Ascending aorta (tissue), 2 donors: ENCODE measurements at regions not wholly inside any gene's neighbourhood (a gene's known extent, or its start where the extent isn't known, plus 50 kb on each side); places are given as distances from the start of the nearest gene placed in this dataset.

Experiments used
- DNase-seq, 2 donors: peaks; one replicate each; pipeline ENCODE4 v3.0.0-alpha.2; 2019; ENCODE audit warnings: low spot score in 2 of 2
- H3K27ac ChIP-seq, 2 donors: fragments of 200-600 bp; sonication (generic); one replicate each; pipeline ENCODE4 v1.5.1; 2016 to 2017; ENCODE audit warnings: mild to moderate bottlenecking in 1 of 2
- H3K27me3 ChIP-seq: fragments of 200-600 bp; sonication (generic); one replicate; pipeline ENCODE4 v1.5.1; 2017
- H3K36me3 ChIP-seq, 2 donors: fragments of 200-600 bp; sonication (generic); one replicate each; pipeline ENCODE4 v1.5.1; 2016
- H3K4me1 ChIP-seq, 2 donors: fragments of 200-600 bp; sonication (generic); one replicate each; pipeline ENCODE4 v1.5.1; 2016 to 2017; ENCODE audit warnings: mild to moderate bottlenecking in 1 of 2
- H3K4me3 ChIP-seq, 2 donors: fragments of 200-600 bp; sonication (generic); one replicate each; pipeline ENCODE4 v1.5.1; 2016 to 2017; ENCODE audit warnings: mild to moderate bottlenecking in 1 of 2
- H3K9me3 ChIP-seq, 2 donors: fragments of 200-600 bp; sonication (generic); one replicate each; pipeline ENCODE4 v1.5.1; 2016
- CTCF ChIP-seq, 3 experiments: fragments of 200-600 bp in 2 of 3; fragments of 450-650 bp in 1 of 3; sonication (generic) in 2 of 3; IDR thresholded peaks; one replicate each; pipeline ENCODE4 v1.5.1; 2016 to 2019; ENCODE audit warnings: antibody characterized with exemption in 3 of 3, mild to moderate bottlenecking in 1 of 3, moderate library complexity in 1 of 3
- intact Hi-C: fragments of 100-400 bp; cut with DNase I; formaldehyde crosslinking; loops from one replicate; pipeline ENCODE4 v1.15.1; 2023

DNA sequence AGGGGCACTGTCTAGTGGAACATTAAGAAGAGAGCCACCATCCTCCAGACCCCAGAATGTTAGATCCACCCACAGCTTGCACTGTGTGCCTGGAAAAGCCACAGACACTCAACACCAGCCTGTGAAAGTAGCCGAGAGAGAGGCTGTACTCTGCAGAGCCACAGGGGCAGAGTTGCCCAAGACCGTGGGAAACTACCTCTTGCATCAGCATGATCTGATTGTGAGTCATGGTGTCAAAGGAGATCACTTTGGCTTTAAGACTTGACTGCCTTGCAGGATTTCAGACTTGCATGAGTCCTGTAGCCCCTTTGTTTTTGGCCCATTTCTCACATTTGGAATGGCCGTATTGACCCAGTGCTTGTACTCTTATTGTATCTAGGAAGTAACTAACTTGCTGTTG, 115.9 kb upstream of the CCDC179 start:
- DNase-seq, result no peak
- no peak for TF ChIP-seq CTCF (IDR thresholded peaks at IDR 0.05)

GRCh38 chr11:22982903-22983302, 122.6 kb upstream of the CCDC179 start:
- Histone ChIP-seq H3K4me1 (no peaks in the 10 kb centered on the region), H3K36me3 (no peaks in the 10 kb centered on the region), H3K4me3 (no peak overlapping the region), H3K9me3 (no peaks in the 10 kb centered on the region), H3K27me3 (no peaks in the 10 kb centered on the region), H3K27ac (no peak overlapping the region)
- intact Hi-C loops, result no loop called here
- no peak for TF ChIP-seq CTCF (IDR thresholded peaks at IDR 0.05)
- DNase-seq, result no peak

More for the DNA sequence above, 115.9 kb upstream of the CCDC179 start:
- Histone ChIP-seq H3K9me3 (no peaks in the 10 kb centered on the region), H3K4me3 (no peak overlapping the region), H3K27ac (no peak overlapping the region), H3K4me1 (no peaks in the 10 kb centered on the region), H3K27me3 (no peaks in the 10 kb centered on the region), H3K36me3 (no peaks in the 10 kb centered on the region)
- intact Hi-C loops, result no loop called here

- no peak for TF ChIP-seq CTCF (IDR thresholded peaks at IDR 0.05)
- DNase-seq, result no peak
- no peaks in the 10 kb centered on the region for H3K4me1 ChIP-seq
- no peaks in the 10 kb centered on the region for H3K9me3 ChIP-seq
- H3K27me3 ChIP-seq, result no peaks in the 10 kb centered on the region
- no peaks in the 10 kb centered on the region for H3K36me3 ChIP-seq
- intact Hi-C loops, result no loop called here
- no peak overlapping the region for H3K4me3 ChIP-seq
- no peak overlapping the region for H3K27ac ChIP-seq
Observed at GRCh38 chr11:22984045-22984444, 123.8 kb upstream of the CCDC179 start.

DNA sequence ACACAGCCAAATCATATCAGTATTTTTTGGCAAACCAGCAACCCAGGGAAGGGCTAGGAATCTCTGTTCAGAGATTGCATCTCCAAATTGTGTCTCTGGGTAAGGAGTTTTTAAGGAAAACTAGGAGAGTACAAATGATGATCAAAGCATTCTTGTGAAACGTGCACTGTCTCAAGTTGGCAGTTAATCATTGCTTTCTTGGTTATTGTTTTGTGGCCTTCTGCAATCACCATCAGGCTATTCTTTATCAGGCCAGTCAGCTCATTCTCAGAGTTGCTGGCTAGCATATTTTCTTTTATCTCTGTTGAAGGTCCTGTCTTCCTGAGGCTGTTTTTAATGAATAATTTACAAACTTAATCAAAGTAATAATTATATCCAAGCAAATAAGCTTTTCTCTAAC, 129.1 kb upstream of the CCDC179 start:
- no peak overlapping the region for H3K4me3 ChIP-seq
- intact Hi-C loops, result no loop called here
- no peaks in the 10 kb centered on the region for H3K27me3 ChIP-seq
- no peak for TF ChIP-seq CTCF (IDR thresholded peaks at IDR 0.05)
- no peaks in the 10 kb centered on the region for H3K4me1 ChIP-seq
- H3K9me3 ChIP-seq, result peaks cover 0 to 11% of the 10 kb centered on the region in 2 donors
- H3K27ac ChIP-seq, result no peak overlapping the region
- no peaks in the 10 kb centered on the region for H3K36me3 ChIP-seq
- no peak for DNase-seq

GRCh38 chr11:22991196-22991595, 130.9 kb upstream of the CCDC179 start:
- peaks cover 0 to 11% of the 10 kb centered on the region in 2 donors for H3K9me3 ChIP-seq
- H3K27ac ChIP-seq, result no peak overlapping the region
- intact Hi-C loops, result no loop called here
- H3K4me3 ChIP-seq, result no peak overlapping the region
- no peaks in the 10 kb centered on the region for H3K36me3 ChIP-seq
- no peak for TF ChIP-seq CTCF (IDR thresholded peaks at IDR 0.05)
- no peak for DNase-seq
- H3K4me1 ChIP-seq, result no peaks in the 10 kb centered on the region
- H3K27me3 ChIP-seq, result no peaks in the 10 kb centered on the region

DNA sequence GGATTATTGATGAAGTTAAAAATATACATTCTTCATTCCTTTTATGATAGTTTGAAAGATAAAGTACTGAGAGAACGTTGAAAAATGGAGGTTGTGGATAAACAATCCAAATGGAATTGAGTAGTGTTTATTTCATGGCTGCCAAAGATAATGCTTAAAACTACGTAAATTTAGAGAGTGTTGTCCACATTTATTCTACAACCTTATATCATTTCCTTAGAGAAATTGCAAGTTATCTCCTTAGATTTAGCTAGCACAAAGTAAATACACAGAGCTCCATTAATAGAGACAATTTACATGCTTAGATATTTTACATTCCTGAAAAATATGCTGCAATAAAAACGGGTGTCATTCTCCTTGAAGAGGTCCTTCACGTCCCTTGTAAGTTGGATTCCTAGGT, 146.5 kb upstream of the CCDC179 start:
- Histone ChIP-seq H3K4me3 (no peak overlapping the region), H3K27ac (no peak overlapping the region), H3K4me1 (no peaks in the 10 kb centered on the region), H3K36me3 (no peaks in the 10 kb centered on the region), H3K9me3 (peaks cover 2 to 10% of the 10 kb centered on the region in 2 donors), H3K27me3 (no peaks in the 10 kb centered on the region)
- intact Hi-C loops, result no loop called here
- no peak for DNase-seq
- no peak for TF ChIP-seq CTCF (IDR thresholded peaks at IDR 0.05)
